HepG2 (cell line): ENCODE measurements at regions not wholly inside any gene's neighbourhood (a gene's known extent, or its start where the extent isn't known, plus 50 kb on each side); places are given as distances from the start of the nearest gene placed in this dataset.

ENCODE experiments used
- ATAC-seq: fragments of 200-7000 bp; cut with Tn5 transposase; 3 replicates; pipeline ENCODE4 v1.9.1; 2020; ENCODE audit warnings: mild to moderate bottlenecking, moderate library complexity
- BruUV-seq: library from RNA; stranded (reverse); fragments of 400-500 nt; replicated peaks from 2 replicates; lab custom pipeline; 2021; lab: Mats Ljungman, UMichigan
- CTCF ChIA-PET: fragments of 300-600 bp; formaldehyde crosslinking; extraction: SDS; loops from one replicate; lab custom pipeline; 2021; ENCODE audit warnings: low total read pairs, inconsistent platforms, low intra/inter-chr PET ratio; lab: Yijun Ruan, JAX
- POLR2A ChIA-PET: fragments of 350-600 bp; sonication (Branson Sonifier 250); formaldehyde crosslinking; loops from one replicate; lab custom pipeline; 2020; ENCODE audit warnings: antibody characterized with exemption, inconsistent platforms; lab: Yijun Ruan, JAX
- DNase-seq: peaks from one replicate; pipeline ENCODE4 v3.0.0-alpha.2; 2015; ENCODE audit warnings: low spot score
- FAIRE-seq: peaks from 3 replicates; lab custom pipeline; 2011; peaks lifted over from hg19 to GRCh38; lab: Jason Lieb, UNC
- H2AFZ ChIP-seq: one replicate; pipeline ENCODE4 v1.6.1; 2011; ENCODE audit warnings: low read length, inconsistent platforms
- H3K27ac ChIP-seq: fragments of 300-600 bp; 3 replicates; pipeline ENCODE4 v1.8.0; 2011; ENCODE audit warnings: mixed run types, mild to moderate bottlenecking, mixed read lengths, low read length, inconsistent platforms; ENCODE audit not compliant: insufficient read depth; ENCODE audit errors: extremely low read length
- H3K27me3 ChIP-seq, 2 experiments: fragments of 200-600 bp in 1 of 2; 2 replicates in 1 of 2; 3 replicates in 1 of 2; pipeline versions ENCODE4 v1.6.0 to v1.8.0; 2011; ENCODE audit warnings: low read length in 2 of 2, mild to moderate bottlenecking in 2 of 2, moderate library complexity in 2 of 2, inconsistent platforms in 1 of 2; ENCODE audit not compliant: insufficient read depth in 2 of 2, control insufficient read depth in 1 of 2
- H3K36me3 ChIP-seq, 2 experiments: fragments of 200-600 bp in 1 of 2; replicated peaks in 1 of 2; 2 replicates in 1 of 2; 3 replicates in 1 of 2; pipeline versions ENCODE4 v1.5.1 to v1.8.0; 2011; ENCODE audit warnings: low read length in 2 of 2, inconsistent platforms in 1 of 2; ENCODE audit not compliant: insufficient read depth in 2 of 2, control insufficient read depth in 1 of 2
- H3K4me1 ChIP-seq: 2 replicates; pipeline ENCODE4 v1.5.1; 2012; ENCODE audit warnings: low read length, inconsistent platforms; ENCODE audit not compliant: insufficient read depth
- H3K4me2 ChIP-seq: 2 replicates; pipeline ENCODE4 v1.6.0; 2011; ENCODE audit warnings: low read depth, low read length, inconsistent platforms
- H3K4me3 ChIP-seq, 3 experiments: fragments of 200-600 bp in 1 of 3; sonication (generic), shearing (Covaris generic) in 1 of 3; replicated peaks in 1 of 3; 2 replicates each; pipeline ENCODE4 v1.5.1; 2011 to 2016; ENCODE audit warnings: low read length in 3 of 3, inconsistent platforms in 2 of 3, low read depth in 2 of 3, mild to moderate bottlenecking in 2 of 3, control low read depth in 1 of 3, mixed read lengths in 1 of 3; ENCODE audit not compliant: insufficient read depth in 1 of 3
- H3K79me2 ChIP-seq: one replicate; pipeline ENCODE4 v1.6.1; 2011; ENCODE audit warnings: low read length, inconsistent platforms; ENCODE audit not compliant: insufficient read depth
- H3K9ac ChIP-seq: 2 replicates; pipeline ENCODE4 v1.6.0; 2011; ENCODE audit warnings: mild to moderate bottlenecking, low read depth, low read length, inconsistent platforms; ENCODE audit not compliant: insufficient read depth
- H3K9me3 ChIP-seq: 2 replicates; pipeline ENCODE4 v1.5.1; 2012; ENCODE audit warnings: mild to moderate bottlenecking, low read length
- H4K20me1 ChIP-seq: 2 replicates; pipeline ENCODE4 v1.6.0; 2011; ENCODE audit warnings: inconsistent platforms, mild to moderate bottlenecking, low read length, moderate library complexity; ENCODE audit not compliant: insufficient read depth
- ARID5B ChIP-seq: IDR thresholded peaks from 2 replicates; pipeline ENCODE4 v1.4.0; 2020; ENCODE audit warnings: mild to moderate bottlenecking, missing genetic modification reagents
- KLF12 ChIP-seq: sonication (generic); formaldehyde crosslinking; IDR thresholded peaks from 2 replicates; pipeline ENCODE4 v1.4.0; 2020; ENCODE audit warnings: missing genetic modification reagents, borderline replicate concordance
- PPARG ChIP-seq: conservative IDR thresholded peaks from 2 replicates; pipeline ENCODE4 v1.6.1; 2016; ENCODE audit warnings: missing biosample characterization, missing genetic modification reagents
- PRMT3 ChIP-seq: sonication (generic); formaldehyde crosslinking; IDR thresholded peaks from 2 replicates; pipeline ENCODE4 v1.8.1; 2022; ENCODE audit warnings: low read depth, mild to moderate bottlenecking, moderate library complexity, missing genetic modification reagents, borderline replicate concordance
- ZNF280D ChIP-seq: sonication (generic); formaldehyde crosslinking; IDR thresholded peaks from 2 replicates; pipeline ENCODE4 v1.5.1; 2020; ENCODE audit warnings: mild to moderate bottlenecking, missing genetic modification reagents
- ZNF674 ChIP-seq: sonication (generic); formaldehyde crosslinking; IDR thresholded peaks from 2 replicates; pipeline ENCODE4 v1.5.0; 2020; ENCODE audit warnings: low read depth, mild to moderate bottlenecking, missing genetic modification reagents
- WGBS: methylation state at CpG from one replicate; pipeline ENCODE4 v1.1.6; 2017; ENCODE audit warnings: low lambda C conversion rate; 5-methylcytosine and 5-hydroxymethylcytosine counted together
- in situ Hi-C: cut with HindIII; loops from 2 replicates; pipeline ENCODE4 v1.10.0; 2017; ENCODE audit warnings: low pct_unique_long_range_greater_than_20kb; ENCODE audit not compliant: extremely low pct_ligation_motif_present
- intact Hi-C: fragments of 100-400 bp; cut with micrococcal nuclease; formaldehyde crosslinking; loops from one replicate; pipeline ENCODE4 v1.10.0; 2022; ENCODE audit not compliant: unreplicated experiment

GRCh38 chr12:115323223-115323905 lies 639.4 kb upstream of the TBX3 start:
- in situ Hi-C loops = no loop called here
- CTCF ChIA-PET = no interaction called here
- H3K4me1 ChIP-seq = no peaks in the 10 kb centered on the region
- H3K9me3 ChIP-seq = no peaks in the 10 kb centered on the region
- BruUV-seq = no TSS peak
- ATAC-seq = no peak
- intact Hi-C loops = no loop called here
- peaks cover 0 to 4% of the 10 kb centered on the region in 2 experiments; a peak in 1 of 5 replicates for H3K27me3 ChIP-seq
- no peak overlapping the region for H2AFZ ChIP-seq
- 59% methylated on average over 3 of the region's 3 CpGs for WGBS
- DNase-seq = no peak
- no peak for FAIRE-seq
- H3K4me3 ChIP-seq = no peak overlapping the region
- no peaks in the 10 kb centered on the region for H4K20me1 ChIP-seq
- no peaks in the 10 kb centered on the region for H3K36me3 ChIP-seq
- POLR2A ChIA-PET = no interaction called here
- TF ChIP-seq ZNF674 = no peak
- TF ChIP-seq, all 625 proteins: peak for 0
- H3K79me2 ChIP-seq = no peaks in the 10 kb centered on the region
- no peak overlapping the region for H3K4me2 ChIP-seq
- H3K9ac ChIP-seq = no peak overlapping the region
- no peak overlapping the region for H3K27ac ChIP-seq

- DNase-seq = no peak
- TF ChIP-seq ARID5B (CRISPR knock-in tag) (no peak), PRMT3 (no peak), PPARG (no peak), KLF12 (CRISPR knock-in tag) (no peak), ZNF280D (CRISPR knock-in tag) (no peak)
- TF ChIP-seq, all 625 proteins: peak for 0
- CTCF ChIA-PET = no interaction called here
- ATAC-seq (no peak), FAIRE-seq (no peak)
- Histone ChIP-seq H3K9me3 (no peaks in the 10 kb centered on the region), H3K4me1 (no peaks in the 10 kb centered on the region), H3K79me2 (no peaks in the 10 kb centered on the region), H3K27ac (no peak overlapping the region), H3K9ac (no peak overlapping the region), H4K20me1 (no peaks in the 10 kb centered on the region), H2AFZ (no peak overlapping the region), H3K36me3 (no peaks in the 10 kb centered on the region), H3K4me2 (no peak overlapping the region), H3K4me3 (no peak overlapping the region), H3K27me3 (peaks cover 0 to 4% of the 10 kb centered on the region in 2 experiments; a peak in 1 of 5 replicates)
- POLR2A ChIA-PET = no interaction called here
- no TSS peak for BruUV-seq
- in situ Hi-C loops = no loop called here
- WGBS = 60% methylated on average over 4 of the region's 4 CpGs
- intact Hi-C loops = no loop called here
Observed at GRCh38 chr12:115322275-115322674, 638.3 kb upstream of the TBX3 start.
